ENCODE measurements at regions not wholly inside any gene's neighbourhood (a gene's known extent, or its start where the extent isn't known, plus 50 kb on each side); places are given as distances from the start of the nearest gene placed in this dataset.

GRCh38 chr6:27188061-27188884 is 59.2 kb upstream of the PRSS16 start:
- peak overlapping the region; percentile 88 for H2AFZ ChIP-seq (ENCODE audit: control insufficient read depth, low read length)
- H3K4me1 ChIP-seq (ENCODE audit: control insufficient read depth, extremely low read depth, insufficient read depth, low read length) = no peaks in the 10 kb centered on the region
- TF ChIP-seq CTCF (optimal IDR thresholded peaks at IDR 0.05 in 1 of 3, IDR thresholded peaks at IDR 0.05 in 1 of 3, conservative IDR thresholded peaks at IDR 0.05 in 1 of 3; ENCODE audit: extremely low read depth in 1 of 3, insufficient read depth in 2 of 3, low read length in 3 of 3) (no peak), EZH2 (IDR thresholded peaks at IDR 0.05; ENCODE audit: low read length) (no peak)
- H3K4me2 ChIP-seq (ENCODE audit: control insufficient read depth, extremely low read depth, insufficient read depth, low read depth, low read length) = peak overlapping the region; percentile 98
- no peaks in the 10 kb centered on the region for H4K20me1 ChIP-seq (ENCODE audit: control insufficient read depth, extremely low read depth, insufficient read depth, low read length)
- H3K27me3 ChIP-seq (ENCODE audit: control insufficient read depth, extremely low read depth, insufficient read depth, low read length) = no peaks in the 10 kb centered on the region
- dilution Hi-C loops (cut with MboI; ENCODE audit: extremely low pct_ligation_motif_present, low sequenced_read_pairs) = no loop called here
- H3K79me2 ChIP-seq (ENCODE audit: control insufficient read depth, insufficient read depth, low read length) = no peaks in the 10 kb centered on the region
- H3K36me3 ChIP-seq (ENCODE audit: control insufficient read depth in 2 of 2, extremely low read depth in 1 of 2, insufficient read depth in 2 of 2, low read length in 2 of 2) = no peaks in the 10 kb centered on the region
- peak overlapping the region; percentile 61 for H3K27ac ChIP-seq (ENCODE audit: control insufficient read depth, insufficient read depth, low read length)
- no peaks in the 10 kb centered on the region for H3K9me3 ChIP-seq (ENCODE audit: control insufficient read depth, low read depth, low read length)
- H3K9ac ChIP-seq (ENCODE audit: control insufficient read depth, extremely low read depth, insufficient read depth, low read length) = peak overlapping the region; percentile 74
- H3K9me1 ChIP-seq (ENCODE audit: control insufficient read depth, extremely low read depth, insufficient read depth, low read length) = no peaks in the 10 kb centered on the region
- DNase-seq (ENCODE audit: low read depth, low spot score) (no peak), FAIRE-seq (peak; percentile 75)
- H3K4me3 ChIP-seq (ENCODE audit: control insufficient read depth in 2 of 3, extremely low read depth in 1 of 3, insufficient read depth in 2 of 3, low read depth in 1 of 3, low read length in 3 of 3) = peak overlapping the region; percentile 64 to 94 (median 81)

GRCh38 chr6:27188885-27189418 is 58.5 kb upstream of the PRSS16 start:
- Histone ChIP-seq H2AFZ (ENCODE audit: control insufficient read depth, low read length) (peak overlapping the region; percentile 88), H3K4me3 (ENCODE audit: control insufficient read depth in 2 of 3, extremely low read depth in 1 of 3, insufficient read depth in 2 of 3, low read depth in 1 of 3, low read length in 3 of 3) (peak overlapping the region; percentile 64 to 94 (median 81)), H3K27ac (ENCODE audit: control insufficient read depth, insufficient read depth, low read length) (peak overlapping the region; percentile 61), H3K27me3 (ENCODE audit: control insufficient read depth, extremely low read depth, insufficient read depth, low read length) (no peaks in the 10 kb centered on the region), H3K79me2 (ENCODE audit: control insufficient read depth, insufficient read depth, low read length) (no peaks in the 10 kb centered on the region), H3K9me1 (ENCODE audit: control insufficient read depth, extremely low read depth, insufficient read depth, low read length) (no peaks in the 10 kb centered on the region), H3K9ac (ENCODE audit: control insufficient read depth, extremely low read depth, insufficient read depth, low read length) (peak overlapping the region; percentile 74), H3K36me3 (ENCODE audit: control insufficient read depth in 2 of 2, extremely low read depth in 1 of 2, insufficient read depth in 2 of 2, low read length in 2 of 2) (no peaks in the 10 kb centered on the region), H3K4me2 (ENCODE audit: control insufficient read depth, extremely low read depth, insufficient read depth, low read depth, low read length) (peak overlapping the region; percentile 98), H3K4me1 (ENCODE audit: control insufficient read depth, extremely low read depth, insufficient read depth, low read length) (no peaks in the 10 kb centered on the region), H4K20me1 (ENCODE audit: control insufficient read depth, extremely low read depth, insufficient read depth, low read length) (no peaks in the 10 kb centered on the region), H3K9me3 (ENCODE audit: control insufficient read depth, low read depth, low read length) (no peaks in the 10 kb centered on the region)
- DNase-seq (ENCODE audit: low read depth, low spot score) = no peak
- peak; percentile 56 for FAIRE-seq
- TF ChIP-seq CTCF (optimal IDR thresholded peaks at IDR 0.05 in 1 of 3, IDR thresholded peaks at IDR 0.05 in 1 of 3, conservative IDR thresholded peaks at IDR 0.05 in 1 of 3; ENCODE audit: extremely low read depth in 1 of 3, insufficient read depth in 2 of 3, low read length in 3 of 3) (peak; percentile 57 to 68 (median 59)), EZH2 (IDR thresholded peaks at IDR 0.05; ENCODE audit: low read length) (no peak)
- dilution Hi-C loops (cut with MboI; ENCODE audit: extremely low pct_ligation_motif_present, low sequenced_read_pairs) = no loop called here
